Tibial nerve (tissue), 3 donors: ENCODE measurements at regions not wholly inside any gene's neighbourhood (a gene's known extent, or its start where the extent isn't known, plus 50 kb on each side); places are given as distances from the start of the nearest gene placed in this dataset.

ENCODE experiments used
- CTCF ChIP-seq, 5 experiments: fragments of 200-600 bp in 3 of 5; fragments of 450-650 bp in 2 of 5; sonication (generic) in 3 of 5; IDR thresholded peaks; one replicate each; pipeline ENCODE4 v1.5.1; 2016 to 2019; ENCODE audit warnings: antibody characterized with exemption in 5 of 5, mild to moderate bottlenecking in 3 of 5, moderate library complexity in 2 of 5
- POLR2A ChIP-seq, 2 donors: fragments of 450-650 bp; IDR thresholded peaks; one replicate each; pipeline ENCODE4 v1.6.1; 2017; ENCODE audit warnings: antibody characterized with exemption in 2 of 2, mild to moderate bottlenecking in 2 of 2, moderate library complexity in 2 of 2

- TF ChIP-seq CTCF (IDR thresholded peaks at IDR 0.05) (no peak), POLR2A (IDR thresholded peaks at IDR 0.05) (no peak)
These were observed 626.9 kb upstream of the PKDCC start for GRCh38 chr2:41420872-41421271.
